ENCODE measurements at regions not wholly inside any gene's neighbourhood (a gene's known extent, or its start where the extent isn't known, plus 50 kb on each side); places are given as distances from the start of the nearest gene placed in this dataset.

DNA sequence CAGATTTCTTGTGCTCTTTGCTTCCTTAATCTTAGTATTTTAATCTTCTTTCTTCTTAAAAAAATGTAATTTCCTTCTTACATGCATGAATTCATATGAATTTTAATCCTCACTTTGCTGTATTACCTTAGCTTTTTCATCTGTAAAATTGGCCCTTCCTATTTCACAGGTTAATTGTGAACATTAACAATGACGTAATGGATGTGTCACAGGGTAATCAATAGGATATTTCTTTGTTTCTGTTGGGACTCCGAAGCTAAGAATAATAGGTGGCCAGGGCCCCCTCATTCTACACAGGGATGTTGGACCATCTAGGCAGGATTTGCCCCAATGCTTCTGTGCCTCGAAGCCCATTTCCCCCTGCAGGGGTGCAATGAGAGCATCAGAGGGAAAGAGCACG, 187.4 kb upstream of the NFIB start:
- H3K36me3 Mint-ChIP-seq: no peaks in the 10 kb centered on the region
- H3K27me3 Mint-ChIP-seq (ENCODE audit: low read depth): peaks cover 4% of the 10 kb centered on the region
- H3K4me1 Mint-ChIP-seq: no peaks in the 10 kb centered on the region
- TF ChIP-seq, protein P1, sequence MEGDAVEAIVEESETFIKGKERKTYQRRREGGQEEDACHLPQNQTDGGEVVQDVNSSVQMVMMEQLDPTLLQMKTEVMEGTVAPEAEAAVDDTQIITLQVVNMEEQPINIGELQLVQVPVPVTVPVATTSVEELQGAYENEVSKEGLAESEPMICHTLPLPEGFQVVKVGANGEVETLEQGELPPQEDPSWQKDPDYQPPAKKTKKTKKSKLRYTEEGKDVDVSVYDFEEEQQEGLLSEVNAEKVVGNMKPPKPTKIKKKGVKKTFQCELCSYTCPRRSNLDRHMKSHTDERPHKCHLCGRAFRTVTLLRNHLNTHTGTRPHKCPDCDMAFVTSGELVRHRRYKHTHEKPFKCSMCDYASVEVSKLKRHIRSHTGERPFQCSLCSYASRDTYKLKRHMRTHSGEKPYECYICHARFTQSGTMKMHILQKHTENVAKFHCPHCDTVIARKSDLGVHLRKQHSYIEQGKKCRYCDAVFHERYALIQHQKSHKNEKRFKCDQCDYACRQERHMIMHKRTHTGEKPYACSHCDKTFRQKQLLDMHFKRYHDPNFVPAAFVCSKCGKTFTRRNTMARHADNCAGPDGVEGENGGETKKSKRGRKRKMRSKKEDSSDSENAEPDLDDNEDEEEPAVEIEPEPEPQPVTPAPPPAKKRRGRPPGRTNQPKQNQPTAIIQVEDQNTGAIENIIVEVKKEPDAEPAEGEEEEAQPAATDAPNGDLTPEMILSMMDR (IDR thresholded peaks at IDR 0.05; ENCODE audit: unreplicated experiment): no peak
- peaks cover 11% of the 10 kb centered on the region for H3K9me3 Mint-ChIP-seq
- no peak for DNase-seq (ENCODE audit: low spot score in 2 of 2, unreplicated experiment in 2 of 2)
- H3K4me3 Mint-ChIP-seq: no peak overlapping the region
- H3K27ac Mint-ChIP-seq: no peak overlapping the region

DNA sequence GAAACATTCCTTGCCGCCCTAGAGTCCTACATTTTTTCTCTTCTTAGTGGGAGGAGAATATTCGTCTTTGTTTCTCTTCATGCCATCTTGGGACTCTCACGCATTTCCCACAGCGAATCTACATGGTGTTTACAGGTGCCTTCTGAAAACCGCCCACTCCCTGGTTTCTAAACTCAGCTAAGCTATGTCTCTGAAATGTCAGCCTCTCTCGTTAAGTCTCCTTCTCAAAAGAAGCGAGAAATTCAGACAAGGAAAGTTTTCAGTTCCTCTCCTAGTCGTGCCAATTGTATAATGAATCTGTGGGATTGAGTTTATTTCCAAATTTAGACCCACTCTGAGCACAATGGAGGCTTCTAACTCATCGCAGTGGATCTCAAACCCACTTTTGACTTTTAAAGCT, 186.8 kb upstream of the NFIB start:
- H3K27ac Mint-ChIP-seq: no peak overlapping the region
- peaks cover 4% of the 10 kb centered on the region for H3K27me3 Mint-ChIP-seq (ENCODE audit: low read depth)
- no peaks in the 10 kb centered on the region for H3K36me3 Mint-ChIP-seq
- peaks cover 11% of the 10 kb centered on the region for H3K9me3 Mint-ChIP-seq
- H3K4me3 Mint-ChIP-seq: no peak overlapping the region
- no peaks in the 10 kb centered on the region for H3K4me1 Mint-ChIP-seq
- DNase-seq (ENCODE audit: low spot score in 2 of 2, unreplicated experiment in 2 of 2): no peak
- TF ChIP-seq, protein P1 (IDR thresholded peaks at IDR 0.05; ENCODE audit: unreplicated experiment): no peak

GRCh38 chr9:14499976-14500375, 186.0 kb upstream of the NFIB start:
- Mint-ChIP-seq H3K36me3 (no peaks in the 10 kb centered on the region), H3K9me3 (peaks cover 11% of the 10 kb centered on the region), H3K4me1 (no peaks in the 10 kb centered on the region), H3K27me3 (ENCODE audit: low read depth) (peaks cover 4% of the 10 kb centered on the region), H3K4me3 (no peak overlapping the region), H3K27ac (no peak overlapping the region)
- DNase-seq (ENCODE audit: low spot score in 2 of 2, unreplicated experiment in 2 of 2): no peak
- TF ChIP-seq, protein P1 (IDR thresholded peaks at IDR 0.05; ENCODE audit: unreplicated experiment): no peak

DNA sequence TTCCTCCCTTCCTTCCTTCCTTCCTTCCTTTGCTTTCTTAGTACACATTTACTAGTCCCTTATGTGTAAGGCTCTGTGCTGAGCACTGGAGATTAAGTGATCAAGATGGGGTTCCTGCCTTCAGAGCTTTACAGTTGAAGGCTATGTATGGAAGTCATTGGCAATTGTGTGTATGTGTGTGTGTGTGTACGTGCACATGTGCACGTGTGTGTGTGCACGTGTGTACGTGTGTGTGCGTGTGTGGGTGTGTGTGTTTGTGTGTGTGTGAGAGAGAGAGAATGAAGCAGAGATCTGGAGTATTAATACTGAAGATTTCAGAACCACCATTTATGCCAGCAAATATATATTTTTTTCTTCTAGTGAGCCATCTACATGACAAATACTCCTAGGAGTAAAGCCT, 184.9 kb upstream of the NFIB start:
- Mint-ChIP-seq H3K9me3 (peaks cover 5% of the 10 kb centered on the region), H3K4me1 (no peaks in the 10 kb centered on the region), H3K36me3 (no peaks in the 10 kb centered on the region), H3K27ac (no peak overlapping the region), H3K27me3 (ENCODE audit: low read depth) (peaks cover 4% of the 10 kb centered on the region), H3K4me3 (no peak overlapping the region)
- no peak for DNase-seq (ENCODE audit: low spot score in 2 of 2, unreplicated experiment in 2 of 2)
- TF ChIP-seq, protein P1 (IDR thresholded peaks at IDR 0.05; ENCODE audit: unreplicated experiment): no peak

DNA sequence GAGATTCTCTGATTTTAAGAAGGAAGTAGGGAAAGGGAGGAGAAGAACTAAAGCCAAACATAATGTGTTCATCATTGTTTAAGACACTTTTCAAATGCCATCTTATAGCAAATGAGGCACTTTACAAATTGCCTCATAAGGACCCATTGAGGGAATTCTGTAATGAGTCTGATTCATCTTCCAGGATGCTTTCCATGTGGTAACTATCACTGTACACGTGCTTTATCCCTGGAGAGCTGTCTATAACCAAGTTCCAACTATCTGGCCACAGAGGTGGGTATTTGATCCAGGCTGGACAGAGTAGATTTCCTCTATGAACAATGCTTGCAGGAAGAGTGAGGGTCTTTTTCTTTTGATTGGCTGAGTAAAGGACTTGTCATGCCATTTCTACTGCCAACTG, 183.5 kb upstream of the NFIB start:
- TF ChIP-seq, protein P1 (IDR thresholded peaks at IDR 0.05; ENCODE audit: unreplicated experiment): no peak
- Mint-ChIP-seq H3K4me3 (no peak overlapping the region), H3K4me1 (no peaks in the 10 kb centered on the region), H3K36me3 (no peaks in the 10 kb centered on the region), H3K9me3 (no peaks in the 10 kb centered on the region), H3K27ac (no peak overlapping the region), H3K27me3 (ENCODE audit: low read depth) (peaks cover 4% of the 10 kb centered on the region)
- DNase-seq (ENCODE audit: low spot score in 2 of 2, unreplicated experiment in 2 of 2): no peak
